ENCODE measurements at regions not wholly inside any gene's neighbourhood (a gene's known extent, or its start where the extent isn't known, plus 50 kb on each side); places are given as distances from the start of the nearest gene placed in this dataset.

DNA sequence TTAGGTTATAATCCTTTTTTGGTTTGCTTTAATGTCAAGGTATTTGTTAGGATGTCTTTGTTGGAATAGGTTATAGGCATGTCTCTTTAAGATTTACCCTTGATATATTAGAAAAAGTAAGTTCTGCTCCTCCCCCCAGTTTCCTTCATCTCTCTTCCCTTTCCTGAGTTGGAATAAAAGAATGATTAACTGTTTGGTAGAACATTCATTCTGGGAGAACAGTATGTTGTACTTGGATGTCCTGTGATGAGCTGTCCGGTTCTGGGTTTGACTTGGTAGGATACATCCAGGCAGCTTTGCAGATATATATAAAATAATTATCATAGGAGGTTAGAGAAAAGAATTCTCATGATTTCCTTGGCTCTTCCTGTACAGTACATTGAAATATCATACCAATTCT lies 199.6 kb upstream of the RREB1 start:
- no peak for DNase-seq (ENCODE audit: low read depth, low spot score)
- CTCF ChIA-PET, result no interaction called here
- POLR2A ChIA-PET, result no interaction called here
- Histone ChIP-seq H3K4me3 (ENCODE audit: low read depth, low read length) (no peak overlapping the region), H3K9me3 (ENCODE audit: control insufficient read depth, insufficient read depth, low read length) (no peaks in the 10 kb centered on the region), H3K27me3 (ENCODE audit: control insufficient read depth, insufficient read depth, low read length) (peaks cover 7% of the 10 kb centered on the region), H3K27ac (ENCODE audit: low read depth, low read length) (no peak overlapping the region)
- no peak for TF ChIP-seq CTCF (IDR thresholded peaks at IDR 0.05; ENCODE audit: low read depth, low read length)

DNA sequence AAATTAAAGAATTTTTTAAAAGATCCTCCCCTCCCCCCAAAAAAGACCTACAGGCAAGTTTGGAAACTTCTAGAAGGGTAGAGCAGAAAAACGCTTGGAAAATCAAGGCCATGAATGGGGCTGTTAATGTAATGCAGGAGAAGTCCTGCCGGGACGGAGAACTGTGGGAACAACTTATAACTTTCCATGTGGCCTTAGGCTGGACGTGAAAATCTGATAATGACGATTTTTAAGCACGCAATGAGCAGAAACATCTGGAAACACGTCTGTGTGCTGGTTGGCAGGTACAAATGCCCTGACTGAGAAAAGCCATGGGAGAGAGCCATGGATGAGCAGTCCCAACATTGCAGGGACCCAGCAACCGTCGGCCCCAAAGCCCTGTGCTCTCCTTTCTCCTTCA lies 198.7 kb upstream of the RREB1 start:
- TF ChIP-seq CTCF (IDR thresholded peaks at IDR 0.05; ENCODE audit: low read depth, low read length), result no peak
- POLR2A ChIA-PET, result no interaction called here
- Histone ChIP-seq H3K27ac (ENCODE audit: low read depth, low read length) (no peak overlapping the region), H3K27me3 (ENCODE audit: control insufficient read depth, insufficient read depth, low read length) (peaks cover 9% of the 10 kb centered on the region), H3K9me3 (ENCODE audit: control insufficient read depth, insufficient read depth, low read length) (no peaks in the 10 kb centered on the region), H3K4me3 (ENCODE audit: low read depth, low read length) (no peak overlapping the region)
- no peak for DNase-seq (ENCODE audit: low read depth, low spot score)
- CTCF ChIA-PET, result no interaction called here

DNA sequence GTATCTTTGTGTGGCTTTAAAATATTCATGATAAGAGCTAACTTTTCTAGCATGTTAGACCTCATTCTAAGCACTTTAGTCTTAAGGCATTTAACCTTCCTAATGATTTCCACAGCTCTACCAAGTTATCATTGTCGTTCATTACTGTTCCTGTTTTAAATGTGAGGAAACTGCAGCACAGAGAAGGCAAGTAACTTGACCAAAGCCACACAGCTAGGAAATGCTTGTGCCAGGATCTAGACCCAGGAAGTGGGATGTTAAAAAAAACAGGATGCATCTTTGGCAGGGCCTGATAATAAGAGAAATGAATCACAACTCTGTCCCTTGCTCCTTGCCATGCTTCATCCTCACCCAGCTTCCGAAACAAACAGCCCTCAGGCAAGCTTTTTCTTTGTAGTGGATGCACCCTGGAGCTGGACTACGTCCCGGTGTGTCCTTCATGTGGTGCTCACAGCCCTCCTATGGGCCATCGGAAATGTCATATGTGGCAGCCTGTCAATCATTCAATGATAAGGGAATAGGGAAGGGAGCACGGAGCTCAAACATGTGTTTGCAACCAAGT lies 196.9 kb upstream of the RREB1 start:
- Histone ChIP-seq H3K27me3 (ENCODE audit: control insufficient read depth, insufficient read depth, low read length) (peaks cover 10% of the 10 kb centered on the region), H3K27ac (ENCODE audit: low read depth, low read length) (no peak overlapping the region), H3K4me3 (ENCODE audit: low read depth, low read length) (no peak overlapping the region), H3K9me3 (ENCODE audit: control insufficient read depth, insufficient read depth, low read length) (no peaks in the 10 kb centered on the region)
- TF ChIP-seq CTCF (IDR thresholded peaks at IDR 0.05; ENCODE audit: low read depth, low read length), result no peak
- CTCF ChIA-PET, result no interaction called here
- no peak for DNase-seq (ENCODE audit: low read depth, low spot score)
- POLR2A ChIA-PET, result no interaction called here

DNA sequence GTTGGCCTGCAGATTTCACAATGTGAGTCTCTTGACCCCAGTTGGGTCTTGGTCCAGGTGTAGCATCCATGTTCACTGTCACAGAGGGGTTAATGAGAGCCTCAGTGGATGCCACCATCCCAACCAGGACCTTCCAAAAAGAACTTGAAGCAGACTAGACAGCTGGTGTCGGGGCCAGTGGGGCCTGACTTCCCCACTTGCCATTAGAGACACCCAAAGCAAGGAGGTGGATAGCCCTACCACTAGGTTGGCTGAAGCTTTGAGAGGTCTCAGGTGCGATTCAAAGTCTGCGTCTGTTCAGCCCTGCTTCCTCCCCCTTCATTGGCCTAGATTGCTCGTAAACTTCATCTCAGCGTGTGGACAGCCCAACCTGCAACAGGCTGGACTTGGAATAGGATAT lies 196.4 kb upstream of the RREB1 start:
- no peak for DNase-seq (ENCODE audit: low read depth, low spot score)
- no peak for TF ChIP-seq CTCF (IDR thresholded peaks at IDR 0.05; ENCODE audit: low read depth, low read length)
- Histone ChIP-seq H3K9me3 (ENCODE audit: control insufficient read depth, insufficient read depth, low read length) (no peaks in the 10 kb centered on the region), H3K27me3 (ENCODE audit: control insufficient read depth, insufficient read depth, low read length) (peaks cover 10% of the 10 kb centered on the region), H3K27ac (ENCODE audit: low read depth, low read length) (no peak overlapping the region), H3K4me3 (ENCODE audit: low read depth, low read length) (no peak overlapping the region)
- ChIA-PET POLR2A (no interaction called here), CTCF (no interaction called here)

DNA sequence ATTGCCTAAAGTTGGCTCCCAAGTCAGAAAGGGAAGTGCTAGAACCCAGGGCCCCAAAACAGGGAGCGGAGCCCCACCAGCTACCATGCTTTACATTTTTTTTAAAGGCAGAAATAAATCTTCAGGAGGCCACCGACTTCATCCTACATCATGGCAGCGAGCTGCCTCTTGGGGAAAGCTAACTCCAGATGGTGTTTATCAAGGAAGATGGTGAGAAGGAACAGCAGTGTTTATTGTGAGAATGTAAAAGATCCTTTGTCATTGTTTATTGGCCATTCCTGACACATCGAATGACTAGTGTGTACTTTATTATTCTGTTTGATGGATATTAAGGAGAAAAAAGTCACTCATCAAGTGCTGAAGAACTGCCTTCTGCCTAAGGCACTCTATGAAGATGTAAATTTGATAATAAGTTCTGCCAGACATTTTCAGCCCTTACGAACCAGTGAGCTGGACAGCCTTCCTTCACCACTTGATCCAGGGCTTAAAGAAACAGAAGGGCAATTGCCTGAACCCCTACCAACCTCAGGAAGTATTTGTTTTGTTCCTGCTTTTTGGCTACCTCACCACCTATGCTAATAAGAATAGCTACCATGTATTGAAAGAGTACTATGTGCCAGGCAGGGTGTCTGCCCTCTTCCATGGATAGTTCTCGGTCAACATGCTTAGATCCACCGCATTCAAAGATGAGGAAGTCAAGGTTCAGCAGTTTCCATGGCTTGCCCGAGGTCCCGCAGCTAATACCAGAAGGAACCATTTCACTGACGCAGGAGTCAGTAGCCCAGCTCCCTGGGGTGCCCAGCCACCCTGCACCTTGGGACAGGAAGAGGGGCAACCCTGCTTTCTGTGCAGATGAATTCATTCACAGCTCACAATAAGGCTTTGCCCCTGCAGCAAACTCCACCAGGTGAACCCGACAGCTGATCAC lies 194.7 kb upstream of the RREB1 start:
- Histone ChIP-seq H3K27ac (ENCODE audit: low read depth, low read length) (no peak overlapping the region), H3K9me3 (ENCODE audit: control insufficient read depth, insufficient read depth, low read length) (no peaks in the 10 kb centered on the region), H3K27me3 (ENCODE audit: control insufficient read depth, insufficient read depth, low read length) (peaks cover 7% of the 10 kb centered on the region), H3K4me3 (ENCODE audit: low read depth, low read length) (no peak overlapping the region)
- DNase-seq (ENCODE audit: low read depth, low spot score), result no peak
- POLR2A ChIA-PET, result no interaction called here
- CTCF ChIA-PET, result interaction anchor here (1.0 kb wide), 1 partner anchor 9 kb away, joined by 5 read pairs; no protein-coding TSS in a partner anchor
- no peak for TF ChIP-seq CTCF (IDR thresholded peaks at IDR 0.05; ENCODE audit: low read depth, low read length)
